HG02588 (cell line): ENCODE measurements at regions not wholly inside any gene's neighbourhood (a gene's known extent, or its start where the extent isn't known, plus 50 kb on each side); places are given as distances from the start of the nearest gene placed in this dataset.
"Not testable (repeated sequence)": the region's sequence is repeated elsewhere in the genome, so short reads cannot be mapped to it uniquely, and the experiment has no call there.

Source experiments
- ATAC-seq: cut with Tn5 transposase; IDR thresholded peaks from one replicate; pipeline ENCODE4 v1.9.1; 2021; ENCODE audit warnings: mild to moderate bottlenecking, moderate library complexity; ENCODE audit not compliant: unreplicated experiment

DNA sequence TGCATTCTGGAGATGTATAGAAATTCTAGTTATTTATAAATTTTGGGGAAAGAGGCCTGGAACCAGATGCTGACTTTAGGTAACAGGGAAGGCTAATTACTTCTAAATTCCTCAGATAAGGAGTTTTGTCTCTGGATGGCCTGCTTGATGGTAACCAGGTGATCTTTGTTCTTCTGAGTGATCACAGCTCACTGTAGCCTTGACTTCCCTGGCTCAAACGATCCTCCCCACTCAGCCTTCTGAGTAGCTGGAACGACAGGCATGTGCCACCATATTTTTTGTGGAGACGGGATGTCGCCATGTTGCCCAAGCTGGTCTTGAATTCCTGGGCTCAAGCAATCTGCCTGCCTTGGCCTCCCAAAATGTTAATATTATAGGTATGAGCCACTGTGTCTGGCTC is 54.4 kb upstream of the MSH6 start:
- no peak for ATAC-seq

DNA sequence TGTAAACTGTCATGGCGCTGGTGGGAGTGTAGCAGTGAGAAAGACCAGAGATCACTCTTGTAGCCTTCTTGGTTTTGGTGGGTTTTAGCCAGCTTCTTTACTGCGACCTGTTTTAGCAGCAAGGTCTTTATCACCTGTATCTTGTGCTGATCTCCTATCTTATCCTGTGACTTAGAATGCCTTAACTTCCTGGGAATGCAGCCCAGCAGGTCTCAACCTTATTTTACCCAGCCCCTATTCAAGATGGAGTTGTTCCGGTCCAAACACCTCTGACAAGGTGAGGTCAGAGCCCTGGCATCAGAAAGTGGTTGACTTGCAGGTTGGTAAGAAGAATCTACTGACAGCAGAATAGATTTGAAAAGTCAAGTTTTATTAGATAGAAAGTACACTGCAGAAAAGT is 55.0 kb upstream of the MSH6 start:
- no peak for ATAC-seq

DNA sequence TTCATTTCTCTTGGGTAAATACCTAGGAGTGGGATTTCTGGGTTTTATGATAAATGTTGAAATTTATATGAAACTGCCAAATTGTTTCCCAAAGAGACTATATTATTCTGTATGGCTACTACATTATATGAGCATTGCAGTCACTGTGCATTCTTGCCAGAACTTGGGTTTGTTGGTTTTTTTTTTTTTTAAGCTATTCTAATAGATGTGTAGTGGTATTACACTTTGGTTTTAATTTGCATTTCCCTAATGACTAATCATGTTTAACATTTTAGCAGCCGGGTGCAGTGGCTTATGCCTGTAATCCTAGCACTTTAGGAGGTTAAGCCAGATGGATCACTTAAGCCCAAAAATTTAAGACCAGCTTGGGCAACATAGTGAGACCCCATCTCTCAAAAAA is 56.0 kb upstream of the MSH6 start:
- not testable (repeated sequence) for ATAC-seq

DNA sequence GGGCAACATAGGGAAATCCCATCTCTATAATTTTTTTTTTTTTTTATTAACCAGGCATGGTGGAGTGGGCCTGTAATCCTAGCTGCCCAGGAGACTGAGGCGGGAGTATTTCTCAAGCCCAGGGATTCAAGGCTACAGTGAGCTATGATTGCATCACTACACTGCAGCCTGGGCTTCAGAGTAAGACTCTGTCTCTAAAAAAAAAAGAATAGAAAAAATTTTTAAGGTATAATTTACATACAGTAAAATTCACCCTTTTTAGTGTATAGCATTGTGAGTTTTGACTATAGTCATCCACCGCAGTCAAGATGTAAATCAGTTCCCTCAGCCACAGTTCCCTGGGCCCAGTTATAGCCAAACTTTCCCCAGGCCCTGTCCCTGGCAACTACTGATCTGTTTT is 57.1 kb upstream of the MSH6 start:
- ATAC-seq = no peak

DNA sequence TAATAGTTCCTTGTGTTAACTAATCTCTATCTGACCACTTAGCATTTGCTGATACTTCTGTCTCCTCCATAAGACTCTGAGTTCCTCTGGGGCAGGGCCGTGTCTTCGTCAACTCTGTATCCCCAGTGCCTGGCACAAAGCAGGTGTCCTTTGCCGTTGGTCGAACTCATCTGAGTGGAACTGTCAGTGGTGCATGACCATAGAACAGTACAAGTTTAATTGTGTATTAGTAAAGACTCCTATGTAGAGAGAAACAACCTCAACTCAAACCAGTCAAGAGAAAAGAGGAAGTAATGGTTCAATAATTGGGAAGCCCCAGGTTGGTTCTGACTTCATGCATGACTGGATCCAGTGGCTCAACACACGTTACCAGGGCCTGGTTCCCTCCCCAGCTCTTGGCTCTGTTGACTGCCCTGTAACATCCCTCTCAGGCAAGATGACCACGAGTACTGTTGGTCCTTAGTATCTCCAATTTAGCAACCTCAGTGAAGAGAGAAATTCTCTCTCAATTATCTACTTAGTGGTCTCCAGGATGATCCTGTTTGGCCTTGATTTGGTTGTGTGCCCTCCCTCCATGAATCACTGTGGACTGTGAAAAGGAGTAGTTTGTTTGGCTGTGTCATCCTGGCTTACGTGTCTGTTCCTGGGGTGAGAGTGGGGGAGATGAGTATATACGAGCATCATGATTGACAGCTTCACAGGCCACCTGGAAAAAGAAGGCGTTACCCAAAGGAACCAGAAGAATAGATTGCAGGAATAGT is 58.5 kb upstream of the MSH6 start:
- ATAC-seq = peak; percentile 83

DNA sequence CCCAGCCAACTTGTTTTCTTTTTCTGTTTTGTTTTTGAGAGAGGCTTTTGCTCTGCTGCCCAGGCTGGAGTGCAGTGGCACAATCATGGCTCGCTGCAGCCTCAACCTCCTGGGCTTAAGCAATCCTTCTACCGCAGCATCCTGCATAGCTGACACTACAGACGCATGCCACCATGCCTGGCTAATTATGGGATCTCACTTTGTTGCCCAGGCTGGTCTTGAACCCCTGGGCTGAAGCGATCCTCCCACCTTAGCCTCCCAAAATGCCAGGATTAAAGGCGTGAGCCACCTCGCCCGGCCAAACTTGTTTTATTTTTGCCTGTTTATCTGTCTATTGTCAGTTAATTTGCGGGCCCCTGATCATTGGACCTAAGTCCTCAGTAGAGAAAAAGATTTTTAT is 61.6 kb upstream of the MSH6 start:
- no peak for ATAC-seq

DNA sequence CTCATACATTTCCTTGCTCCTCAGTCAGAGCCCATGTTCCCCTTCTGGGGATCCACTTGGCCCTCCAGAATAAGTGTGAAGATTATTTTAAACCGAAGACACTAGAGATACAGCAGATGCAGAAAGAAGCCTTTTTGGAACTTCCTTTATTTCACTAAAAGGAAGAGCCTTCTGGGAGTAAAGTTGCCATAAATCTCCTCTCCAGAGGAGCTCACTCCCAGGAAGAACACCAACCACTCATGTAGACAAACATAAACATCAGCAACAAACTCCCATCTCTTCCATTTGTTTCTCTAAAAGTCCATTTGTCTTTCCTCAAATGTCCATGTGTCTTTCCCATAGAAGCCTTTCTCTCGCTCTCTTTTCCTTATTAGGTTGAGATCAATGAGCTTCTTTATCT is 62.4 kb upstream of the MSH6 start:
- no peak for ATAC-seq

DNA sequence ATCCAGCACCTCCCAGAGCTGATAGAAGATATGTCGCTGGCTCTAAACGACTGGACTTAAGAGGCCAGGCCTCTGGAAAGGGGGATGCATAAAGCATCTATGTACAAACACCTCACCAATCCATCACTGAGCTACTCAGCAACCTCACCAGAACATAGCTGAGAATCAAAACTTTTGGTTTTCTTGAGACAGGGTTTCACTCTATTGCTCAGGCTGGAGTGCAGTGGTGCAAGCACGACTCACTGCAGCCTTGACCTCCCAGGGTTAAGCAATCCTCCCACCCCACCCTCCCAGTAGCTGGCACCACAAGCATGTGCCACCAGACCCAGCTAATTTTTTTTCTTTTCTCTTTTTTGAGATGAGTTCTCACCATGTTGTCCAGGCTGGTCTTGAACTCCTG is 62.9 kb upstream of the MSH6 start:
- ATAC-seq = no peak

DNA sequence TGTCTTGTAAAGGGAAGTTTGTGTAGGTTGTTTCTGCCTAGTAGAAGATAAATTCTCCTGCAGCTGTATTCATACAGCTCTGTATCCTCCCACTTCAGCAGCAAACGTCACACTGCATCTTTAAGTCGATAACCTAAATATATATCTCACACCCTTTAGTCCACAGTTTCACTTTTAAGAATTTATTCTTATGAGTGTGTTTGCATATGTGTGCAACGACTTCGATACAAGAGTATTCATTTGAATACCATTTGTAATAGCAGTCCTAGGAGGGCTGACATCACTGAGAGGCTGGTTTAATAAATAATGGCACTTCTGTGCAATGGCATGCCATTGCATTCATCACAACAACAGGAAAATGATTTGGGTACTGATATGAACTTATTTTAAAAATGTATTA is 63.8 kb upstream of the MSH6 start:
- ATAC-seq = peak; percentile 52

DNA sequence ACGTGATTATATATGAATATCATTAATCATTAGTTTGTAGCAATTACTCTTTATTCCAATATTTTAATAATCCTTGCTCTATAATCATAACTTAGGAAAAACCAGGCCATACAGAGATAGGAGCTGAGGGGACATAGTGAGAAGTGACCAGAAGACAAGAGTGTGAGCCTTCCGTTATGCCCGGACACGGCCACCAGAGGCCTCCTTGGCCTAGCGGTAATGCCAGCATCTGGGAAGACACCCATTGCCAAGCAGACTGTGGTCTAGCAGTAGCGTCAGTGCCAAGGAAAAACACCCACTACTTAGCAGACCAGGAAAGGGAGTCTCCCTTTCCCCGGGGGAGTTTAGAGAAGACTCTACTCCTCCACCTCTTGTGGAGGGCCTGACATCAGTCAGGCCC is 66.6 kb upstream of the MSH6 start:
- not testable (repeated sequence) for ATAC-seq

DNA sequence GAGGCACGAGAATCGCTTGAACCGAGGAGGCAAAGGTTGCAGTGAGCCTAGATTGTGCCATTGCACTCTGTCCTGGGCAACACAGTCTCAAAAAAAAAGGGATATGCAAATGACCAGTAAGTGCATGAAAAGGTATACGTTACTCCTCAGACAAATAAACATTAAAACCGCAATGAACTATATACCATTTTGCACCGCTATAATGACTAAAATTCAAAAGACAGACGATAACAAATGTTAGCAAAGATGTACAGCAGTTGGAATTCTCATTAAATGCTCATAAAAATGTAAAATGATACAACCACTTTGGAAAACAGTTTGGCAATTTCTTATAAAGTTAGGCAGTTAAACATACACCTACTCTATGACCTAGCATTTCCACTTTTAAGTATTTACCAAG is 67.4 kb upstream of the MSH6 start:
- ATAC-seq = no peak

DNA sequence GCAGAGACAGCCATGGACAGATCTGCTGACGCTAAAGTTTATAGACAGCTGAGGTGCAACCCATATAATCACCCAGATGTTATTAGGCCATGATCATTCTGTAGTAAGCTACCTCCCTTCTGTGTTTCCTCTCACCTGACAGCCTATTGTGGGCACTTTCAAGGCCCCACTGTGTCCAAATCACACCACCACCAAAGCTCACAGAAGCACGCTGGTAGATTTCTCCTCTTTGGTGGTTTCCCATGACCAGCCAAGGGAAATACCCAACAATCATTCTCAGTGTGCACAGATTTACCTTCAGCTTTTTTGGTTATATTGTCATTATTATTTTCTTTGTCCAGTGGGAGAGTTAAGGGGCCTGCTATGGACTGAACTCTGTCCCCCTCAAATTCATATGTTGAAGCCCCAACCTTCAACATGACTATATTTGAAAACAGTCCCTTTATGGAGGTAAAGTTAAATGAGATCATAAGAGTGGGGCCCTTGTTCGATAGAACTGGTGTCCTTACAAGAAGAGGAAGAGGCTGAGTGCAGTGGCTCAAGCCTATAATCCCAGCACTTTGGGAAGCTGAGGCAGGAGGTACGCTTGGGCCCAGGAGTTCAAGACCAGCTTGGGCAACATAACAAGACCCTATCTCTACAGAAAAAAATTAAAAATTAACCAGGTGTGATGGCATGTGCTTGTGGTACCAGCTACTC is 74.0 kb upstream of the MSH6 start:
- ATAC-seq = peak; percentile 83

DNA sequence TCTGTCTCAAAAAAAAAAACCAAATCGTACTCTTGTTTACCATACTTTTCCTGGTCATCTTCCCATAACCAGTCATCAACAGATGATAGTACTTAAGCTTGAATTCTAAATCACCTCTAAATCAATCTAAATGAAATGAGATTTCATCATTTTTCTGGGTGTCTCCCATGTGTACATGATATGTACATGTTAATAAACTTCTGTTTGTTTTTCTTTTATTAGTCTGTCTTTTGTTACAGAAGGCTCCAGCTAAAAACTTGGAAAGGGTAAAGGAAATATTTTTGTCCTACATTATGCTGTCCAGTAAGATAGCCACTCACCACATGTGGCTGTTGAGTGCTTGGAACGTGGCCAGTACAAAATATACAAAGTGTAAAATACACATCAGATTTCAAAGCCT is 78.7 kb upstream of the MSH6 start:
- ATAC-seq = no peak

DNA sequence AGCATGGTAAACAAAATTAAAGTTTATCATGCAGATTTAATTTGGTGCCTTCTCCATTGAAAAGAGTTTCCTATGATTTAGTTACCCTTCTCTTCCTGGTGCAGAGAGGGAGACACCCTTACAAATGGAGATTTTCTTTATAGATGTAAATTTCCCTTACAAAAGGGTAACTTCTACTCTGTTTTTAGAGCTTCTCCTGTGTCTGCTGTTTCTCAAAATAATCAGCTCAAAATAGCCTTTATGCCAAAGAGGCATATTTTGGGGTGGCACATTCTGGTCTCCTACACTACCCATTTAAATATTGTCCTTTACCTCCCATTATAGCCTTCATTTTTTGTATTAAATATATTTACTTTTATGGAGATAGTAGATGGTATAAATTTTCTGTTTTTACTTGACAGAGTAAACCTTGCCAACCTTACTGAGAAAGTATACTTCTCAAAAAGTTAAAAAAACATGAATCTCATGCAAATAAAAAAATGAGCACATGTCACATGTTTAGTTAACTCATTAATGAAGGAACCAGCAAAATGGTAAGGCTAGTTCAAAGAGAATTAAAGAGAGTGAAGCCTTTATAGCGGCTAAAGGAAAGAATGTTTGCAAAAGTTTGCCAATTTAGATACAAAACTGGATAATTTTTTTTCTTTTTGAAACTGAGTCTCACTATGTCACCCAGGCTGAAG is 83.3 kb upstream of the MSH6 start:
- ATAC-seq = no peak

DNA sequence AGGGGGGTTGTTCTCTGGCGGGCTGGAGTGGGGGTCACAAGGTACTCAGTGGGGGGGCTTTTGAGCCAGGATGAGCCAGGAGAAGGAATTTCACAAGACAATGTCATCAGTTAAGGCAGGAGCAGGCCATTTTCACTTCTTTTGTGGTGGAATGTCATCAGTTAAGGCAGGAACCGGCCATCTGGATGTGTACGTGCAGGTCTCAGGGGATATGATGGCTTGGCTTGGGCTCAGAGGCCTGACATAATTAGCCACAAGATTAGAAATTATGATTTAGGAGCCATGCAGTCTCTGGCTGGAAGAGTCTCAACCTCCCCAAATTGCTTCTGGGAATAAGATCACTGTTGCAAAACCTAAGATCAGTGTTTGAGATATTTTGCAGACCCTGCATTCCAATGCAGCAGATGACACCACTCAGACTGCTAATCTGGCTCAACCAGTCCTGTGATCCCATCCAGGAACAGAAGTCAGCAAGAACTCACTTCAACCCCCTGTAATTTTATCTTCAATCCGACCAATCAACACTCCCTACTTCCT is 84.4 kb upstream of the MSH6 start:
- ATAC-seq = not testable (repeated sequence)

DNA sequence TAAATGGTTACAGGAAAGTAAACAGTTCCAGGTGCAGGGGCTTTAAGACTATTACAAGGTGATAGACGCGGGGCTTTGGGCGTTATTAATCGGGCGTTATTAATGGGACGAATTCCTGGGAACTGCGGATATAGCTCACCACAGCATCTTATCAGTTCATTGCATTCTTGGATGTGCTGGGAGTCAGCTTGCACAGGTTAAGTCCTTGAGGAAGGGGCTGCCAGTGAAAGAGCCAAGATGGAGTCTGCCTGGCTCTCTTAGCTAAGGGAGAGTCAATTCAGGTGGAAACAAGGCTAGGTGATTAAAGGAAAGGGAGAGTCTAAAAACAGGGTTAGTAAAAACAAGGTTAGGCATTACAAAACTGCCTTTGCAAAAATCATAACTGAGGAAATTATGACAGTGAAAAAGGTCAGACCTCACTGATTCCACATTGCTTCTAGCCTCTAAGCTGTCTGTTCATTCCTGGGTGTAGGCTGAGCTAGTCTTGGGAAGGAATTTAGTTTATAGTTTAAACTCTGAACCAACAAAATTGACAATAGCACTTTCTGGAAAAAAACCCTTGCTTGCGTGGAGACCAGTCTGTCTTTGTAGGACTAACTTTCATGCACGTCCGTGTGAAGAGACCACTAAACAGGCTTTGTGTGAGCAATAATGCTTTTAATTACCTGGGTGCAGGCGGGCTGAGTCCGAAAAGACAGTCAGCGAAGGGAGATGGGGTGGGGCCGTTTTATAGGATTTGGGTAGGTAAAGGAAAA is 85.1 kb upstream of the MSH6 start:
- ATAC-seq = not testable (repeated sequence)

DNA sequence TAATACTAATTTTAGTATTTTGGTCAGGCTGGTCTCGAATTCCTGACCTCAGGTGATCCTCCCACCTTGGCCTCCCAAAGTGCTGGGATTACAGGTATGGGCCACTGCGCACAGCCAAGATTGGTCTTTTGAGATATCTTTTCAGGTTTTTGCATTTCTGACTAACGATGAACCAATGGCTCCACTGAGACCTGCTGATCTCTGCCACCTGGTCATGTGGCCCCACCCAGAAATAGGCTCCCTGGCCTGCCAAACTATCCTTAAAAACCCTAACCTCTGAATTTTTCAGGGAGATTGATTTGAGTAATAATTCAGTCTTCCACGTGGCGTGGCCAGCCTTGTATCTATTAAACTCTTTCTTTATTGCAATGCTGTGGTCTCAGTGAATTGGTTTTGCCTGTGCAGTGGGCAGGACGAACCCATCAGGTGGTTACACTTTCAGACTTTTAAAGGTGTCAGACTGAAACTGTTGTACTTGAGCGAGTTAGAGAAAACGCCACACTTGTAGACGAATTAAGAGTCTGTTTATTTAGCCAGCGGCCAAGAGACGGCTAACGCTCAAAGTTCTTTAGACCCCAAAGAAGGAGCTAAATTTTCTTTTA is 85.8 kb upstream of the MSH6 start:
- peak; percentile 77 for ATAC-seq

DNA sequence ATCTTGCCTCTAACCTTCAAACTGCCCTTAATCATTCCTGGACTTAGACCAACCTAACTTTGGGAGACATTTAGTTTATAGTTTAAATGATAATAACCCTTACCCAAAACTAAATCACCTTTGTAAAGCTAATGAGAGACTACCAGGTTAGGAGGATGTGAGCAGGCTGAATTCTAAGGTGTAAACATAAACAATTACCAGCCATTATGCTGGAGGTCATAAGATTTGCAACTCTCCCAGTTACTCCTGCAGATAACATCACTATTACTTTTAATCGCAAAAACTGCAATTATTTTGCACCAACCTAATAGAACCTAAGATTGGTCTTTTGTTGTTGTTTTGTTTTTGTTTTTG is 86.5 kb upstream of the MSH6 start:
- ATAC-seq = no peak

DNA sequence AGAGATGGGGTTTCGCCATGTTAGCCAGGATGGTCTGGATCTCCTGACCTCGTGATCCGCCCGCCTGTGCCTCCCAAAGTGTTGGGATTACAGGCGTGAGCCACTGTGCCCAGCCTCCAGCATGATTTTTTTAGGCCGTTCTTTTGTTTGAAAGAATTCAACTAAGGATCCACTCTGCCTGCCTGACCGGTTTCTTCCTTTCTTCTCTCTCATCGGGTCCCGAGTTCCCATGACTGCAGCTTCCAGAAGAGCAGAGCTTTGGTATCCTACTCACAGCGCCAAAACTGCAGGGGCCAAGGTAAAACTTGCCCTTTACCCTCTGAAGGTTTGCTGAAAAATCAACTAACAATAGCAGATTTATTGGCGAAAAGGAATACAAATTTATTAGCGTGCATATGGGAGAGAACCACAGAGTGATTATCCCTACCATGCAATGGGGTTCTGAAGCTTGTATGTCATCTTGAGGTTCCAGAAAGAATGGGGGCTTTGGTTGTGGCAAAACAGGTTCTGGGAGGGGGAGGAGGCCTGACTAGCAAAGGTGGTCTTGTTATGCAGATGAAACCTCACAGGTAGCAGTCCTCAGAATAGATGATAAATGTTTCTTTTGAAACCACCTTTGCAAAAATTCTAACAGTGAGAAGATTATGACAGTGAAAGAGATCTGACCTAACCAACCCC is 87.0 kb upstream of the MSH6 start:
- ATAC-seq = no peak

DNA sequence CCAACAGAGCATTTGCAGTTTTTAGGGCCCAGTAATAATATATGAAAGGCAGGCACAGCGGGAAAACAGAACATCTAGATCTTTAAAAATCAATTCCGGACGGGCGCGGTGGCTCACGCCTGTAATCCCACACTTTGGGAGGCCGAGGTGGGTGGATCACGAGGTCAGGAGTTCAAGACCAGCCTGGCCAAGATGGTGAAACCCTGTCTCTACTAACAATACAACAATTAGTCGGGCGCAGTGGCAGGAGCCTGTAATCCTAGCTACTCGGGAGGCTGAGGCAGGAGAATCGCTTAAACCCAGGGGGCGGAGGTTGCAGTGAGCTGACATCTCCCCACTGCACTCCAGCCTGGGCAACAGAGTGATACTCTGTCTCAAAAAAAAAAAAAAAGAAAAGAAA is 88.5 kb upstream of the MSH6 start:
- ATAC-seq = not testable (repeated sequence)
